ENCODE measurements at regions not wholly inside any gene's neighbourhood (a gene's known extent, or its start where the extent isn't known, plus 50 kb on each side); places are given as distances from the start of the nearest gene placed in this dataset.

- no peak for DNase-seq
These were observed 106.1 kb upstream of the HABP2 start for GRCh38 chr10:113446739-113447138.

GRCh38 chr10:113447278-113447677, 105.6 kb upstream of the HABP2 start:
- no peak for DNase-seq

GRCh38 chr10:113449006-113449695, 103.7 kb upstream of the HABP2 start:
- DNase-seq, result no peak

- no peak for DNase-seq
These were observed 102.6 kb upstream of the HABP2 start for GRCh38 chr10:113450046-113450804.

- no peak for DNase-seq
These were observed 101.9 kb upstream of the HABP2 start for GRCh38 chr10:113450906-113451305.

GRCh38 chr10:113452146-113452845, 100.6 kb upstream of the HABP2 start:
- DNase-seq, result no peak

- no peak for DNase-seq
These were observed 99.5 kb upstream of the HABP2 start for GRCh38 chr10:113453351-113453750.

GRCh38 chr10:113454341-113455061, 98.4 kb upstream of the HABP2 start:
- peak; percentile 39 for DNase-seq

GRCh38 chr10:113455947-113456346, 96.9 kb upstream of the HABP2 start:
- DNase-seq, result no peak

GRCh38 chr10:113456741-113457140, 96.1 kb upstream of the HABP2 start:
- no peak for DNase-seq

GRCh38 chr10:113457408-113457807, 95.4 kb upstream of the HABP2 start:
- no peak for DNase-seq

GRCh38 chr10:113458451-113458850, 94.4 kb upstream of the HABP2 start:
- no peak for DNase-seq

- DNase-seq, result no peak
These were observed 93.9 kb upstream of the HABP2 start for GRCh38 chr10:113458944-113459343.

GRCh38 chr10:113459626-113460280, 93.1 kb upstream of the HABP2 start:
- no peak for DNase-seq

GRCh38 chr10:113463083-113463482, 89.8 kb upstream of the HABP2 start:
- DNase-seq, result no peak

- DNase-seq, result no peak
These were observed 89.1 kb upstream of the HABP2 start for GRCh38 chr10:113463777-113464176.

- no peak for DNase-seq
These were observed 83.1 kb upstream of the HABP2 start for GRCh38 chr10:113469796-113470195.

- no peak for DNase-seq
These were observed 82.2 kb upstream of the HABP2 start for GRCh38 chr10:113470372-113471240.

GRCh38 chr10:113471241-113471996, 81.4 kb upstream of the HABP2 start:
- DNase-seq, result no peak

- no peak for DNase-seq
These were observed 79.8 kb upstream of the HABP2 start for GRCh38 chr10:113473011-113473410.

- no peak for DNase-seq
These were observed 79.0 kb upstream of the HABP2 start for GRCh38 chr10:113473851-113474250.
